ENCODE measurements at regions not wholly inside any gene's neighbourhood (a gene's known extent, or its start where the extent isn't known, plus 50 kb on each side); places are given as distances from the start of the nearest gene placed in this dataset.

- Mint-ChIP-seq H3K27me3 (ENCODE audit: unreplicated experiment) (peaks cover 2% of the 10 kb centered on the region), H3K4me3 (ENCODE audit: unreplicated experiment) (no peak overlapping the region), H3K4me1 (ENCODE audit: low read depth, unreplicated experiment) (peaks cover 8% of the 10 kb centered on the region), H3K36me3 (ENCODE audit: unreplicated experiment) (no peaks in the 10 kb centered on the region), H3K9me3 (ENCODE audit: unreplicated experiment) (peaks cover 8% of the 10 kb centered on the region), H3K27ac (ENCODE audit: unreplicated experiment) (no peak overlapping the region)
- TF ChIP-seq CTCF (IDR thresholded peaks at IDR 0.05; ENCODE audit: partially characterized antibody, unreplicated experiment), result no peak
- no peak for DNase-seq
Observed at GRCh38 chr6:168167431-168168315, 88.7 kb upstream of the FRMD1 start.

GRCh38 chr6:168166627-168167026 lies 87.6 kb upstream of the FRMD1 start:
- no peak overlapping the region for H3K27ac Mint-ChIP-seq (ENCODE audit: unreplicated experiment)
- peaks cover 2% of the 10 kb centered on the region for H3K27me3 Mint-ChIP-seq (ENCODE audit: unreplicated experiment)

GRCh38 chr6:168165891-168166290 lies 86.9 kb upstream of the FRMD1 start:
- H3K36me3 Mint-ChIP-seq (ENCODE audit: unreplicated experiment), result no peaks in the 10 kb centered on the region
- no peaks in the 10 kb centered on the region for H3K27me3 Mint-ChIP-seq (ENCODE audit: unreplicated experiment)
- peaks cover 10% of the 10 kb centered on the region for H3K9me3 Mint-ChIP-seq (ENCODE audit: unreplicated experiment)
- peaks cover 8% of the 10 kb centered on the region for H3K4me1 Mint-ChIP-seq (ENCODE audit: low read depth, unreplicated experiment)
- no peak overlapping the region for H3K27ac Mint-ChIP-seq (ENCODE audit: unreplicated experiment)
- TF ChIP-seq CTCF (IDR thresholded peaks at IDR 0.05; ENCODE audit: partially characterized antibody, unreplicated experiment), result no peak
- H3K4me3 Mint-ChIP-seq (ENCODE audit: unreplicated experiment), result no peak overlapping the region
- no peak for DNase-seq

More at GRCh38 chr6:168166627-168167026, 87.6 kb upstream of the FRMD1 start:
- Mint-ChIP-seq H3K4me3 (ENCODE audit: unreplicated experiment) (no peak overlapping the region), H3K36me3 (ENCODE audit: unreplicated experiment) (no peaks in the 10 kb centered on the region), H3K4me1 (ENCODE audit: low read depth, unreplicated experiment) (peaks cover 8% of the 10 kb centered on the region), H3K9me3 (ENCODE audit: unreplicated experiment) (peaks cover 10% of the 10 kb centered on the region)
- no peak for TF ChIP-seq CTCF (IDR thresholded peaks at IDR 0.05; ENCODE audit: partially characterized antibody, unreplicated experiment)
- DNase-seq, result no peak

- H3K4me3 Mint-ChIP-seq (ENCODE audit: unreplicated experiment), result no peak overlapping the region
- H3K9me3 Mint-ChIP-seq (ENCODE audit: unreplicated experiment), result peaks cover 8% of the 10 kb centered on the region
- no peak for DNase-seq
- H3K4me1 Mint-ChIP-seq (ENCODE audit: low read depth, unreplicated experiment), result peaks cover 10% of the 10 kb centered on the region
- TF ChIP-seq CTCF (IDR thresholded peaks at IDR 0.05; ENCODE audit: partially characterized antibody, unreplicated experiment), result no peak
- H3K27me3 Mint-ChIP-seq (ENCODE audit: unreplicated experiment), result no peaks in the 10 kb centered on the region
- no peak overlapping the region for H3K27ac Mint-ChIP-seq (ENCODE audit: unreplicated experiment)
- no peaks in the 10 kb centered on the region for H3K36me3 Mint-ChIP-seq (ENCODE audit: unreplicated experiment)
Observed at GRCh38 chr6:168165373-168165772, 86.4 kb upstream of the FRMD1 start.

- Mint-ChIP-seq H3K9me3 (ENCODE audit: unreplicated experiment) (peaks cover 14% of the 10 kb centered on the region), H3K4me3 (ENCODE audit: unreplicated experiment) (no peak overlapping the region), H3K4me1 (ENCODE audit: low read depth, unreplicated experiment) (peaks cover 16% of the 10 kb centered on the region), H3K27ac (ENCODE audit: unreplicated experiment) (no peak overlapping the region), H3K27me3 (ENCODE audit: unreplicated experiment) (peaks cover 2% of the 10 kb centered on the region), H3K36me3 (ENCODE audit: unreplicated experiment) (no peaks in the 10 kb centered on the region)
- TF ChIP-seq CTCF (IDR thresholded peaks at IDR 0.05; ENCODE audit: partially characterized antibody, unreplicated experiment), result no peak
- DNase-seq, result no peak
Observed at GRCh38 chr6:168164462-168165061, 85.5 kb upstream of the FRMD1 start.

Data from glutamatergic neuron (in vitro differentiated cells).